ENCODE measurements at regions not wholly inside any gene's neighbourhood (a gene's known extent, or its start where the extent isn't known, plus 50 kb on each side); places are given as distances from the start of the nearest gene placed in this dataset.

GRCh38 chr12:92362126-92362525 is 216.5 kb upstream of the BTG1 start:
- TF ChIP-seq CTCF (IDR thresholded peaks at IDR 0.05) = no peak
- no peak for TF ChIP-seq EZH2phosphoT487 (IDR thresholded peaks at IDR 0.05)
- no peak for TF ChIP-seq EZH2 (IDR thresholded peaks at IDR 0.05)

Data from neural progenitor cell (in vitro differentiated cells).